IMR-90 (cell line): ENCODE measurements at regions not wholly inside any gene's neighbourhood (a gene's known extent, or its start where the extent isn't known, plus 50 kb on each side); places are given as distances from the start of the nearest gene placed in this dataset.

ENCODE experiments used
- ATAC-seq: fragments of 200-7000 bp; cut with Tn5 transposase; 2 replicates; pipeline ENCODE4 v1.9.1; 2020; ENCODE audit warnings: low read depth, mild to moderate bottlenecking, moderate library complexity
- BruUV-seq: library from RNA; stranded (reverse); fragments of 400-500 nt; replicated peaks from 2 replicates; lab custom pipeline; 2021; lab: Mats Ljungman, UMichigan
- CTCF ChIA-PET: fragments of 300-600 bp; formaldehyde crosslinking; extraction: SDS; loops from one replicate; lab custom pipeline; 2021; ENCODE audit warnings: antibody characterized with exemption; lab: Yijun Ruan, JAX
- POLR2A ChIA-PET: fragments of 300-600 bp; sonication (Branson Sonifier 250); formaldehyde crosslinking; loops from one replicate; lab custom pipeline; 2022; ENCODE audit warnings: antibody characterized with exemption; ENCODE audit not compliant: unreplicated experiment; lab: Charles Lee
- DNase-seq: peaks from one replicate; pipeline ENCODE4 v3.0.0; 2013
- H2AFZ ChIP-seq: replicated peaks from 2 replicates; pipeline ENCODE3; 2013; ENCODE audit warnings: low read length, mild to moderate bottlenecking; ENCODE audit not compliant: poor library complexity
- H2AK5ac ChIP-seq: 2 replicates; pipeline ENCODE4 v1.6.1; 2013; ENCODE audit warnings: low read depth, low read length, inconsistent platforms
- H2AK9ac ChIP-seq: replicated peaks from 2 replicates; pipeline ENCODE3; 2013; ENCODE audit warnings: mild to moderate bottlenecking, low read depth, low read length, moderate library complexity; ENCODE audit not compliant: poor library complexity
- H2BK120ac ChIP-seq: 2 replicates; pipeline ENCODE4 v1.6.1; 2013; ENCODE audit warnings: low read depth, low read length, inconsistent platforms
- H2BK15ac ChIP-seq: 3 replicates; pipeline ENCODE4 v1.6.1; 2013; ENCODE audit warnings: low read depth, low read length, inconsistent platforms
- H2BK20ac ChIP-seq: 2 replicates; pipeline ENCODE4 v1.6.1; 2013; ENCODE audit warnings: low read depth, mild to moderate bottlenecking, inconsistent platforms, low read length, moderate library complexity
- H2BK5ac ChIP-seq: 2 replicates; pipeline ENCODE4 v1.6.1; 2013; ENCODE audit warnings: mild to moderate bottlenecking, low read depth, low read length, inconsistent platforms; ENCODE audit not compliant: poor library complexity, severe bottlenecking
- H3K14ac ChIP-seq: replicated peaks from 2 replicates; pipeline ENCODE4 v1.6.1; 2013; ENCODE audit warnings: low read depth, low read length, inconsistent platforms
- H3K18ac ChIP-seq: 2 replicates; pipeline ENCODE4 v1.6.1; 2013; ENCODE audit warnings: low read depth, low read length, control low read depth
- H3K23ac ChIP-seq: 2 replicates; pipeline ENCODE4 v1.6.1; 2013; ENCODE audit warnings: low read depth, low read length, inconsistent platforms
- H3K27ac ChIP-seq: 2 replicates; pipeline ENCODE4 v1.5.1; 2013; ENCODE audit warnings: mild to moderate bottlenecking, control low read depth, low read length; ENCODE audit not compliant: insufficient read depth
- H3K27me3 ChIP-seq: 2 replicates; pipeline ENCODE4 v1.6.1; 2013; ENCODE audit warnings: low read length; ENCODE audit not compliant: control insufficient read depth, insufficient read depth
- H3K36me3 ChIP-seq: 2 replicates; pipeline ENCODE4 v1.6.1; 2013; ENCODE audit warnings: low read length, mixed read lengths; ENCODE audit not compliant: control insufficient read depth, insufficient read depth
- H3K4ac ChIP-seq: 2 replicates; pipeline ENCODE4 v1.6.1; 2013; ENCODE audit warnings: low read depth, low read length, inconsistent platforms
- H3K4me1 ChIP-seq: 2 replicates; pipeline ENCODE4 v1.6.1; 2013; ENCODE audit warnings: low read length, mixed read lengths; ENCODE audit not compliant: control insufficient read depth, insufficient read depth
- H3K4me2 ChIP-seq: 2 replicates; pipeline ENCODE4 v1.6.1; 2013; ENCODE audit warnings: low read depth, mild to moderate bottlenecking, control low read depth, low read length, moderate library complexity
- H3K4me3 ChIP-seq: 2 replicates; pipeline ENCODE4 v1.5.1; 2013; ENCODE audit warnings: low read depth, mild to moderate bottlenecking, control low read depth, low read length, moderate library complexity; ENCODE audit not compliant: insufficient read depth
- H3K56ac ChIP-seq: 2 replicates; pipeline ENCODE4 v1.6.1; 2013; ENCODE audit warnings: low read length, inconsistent platforms; ENCODE audit not compliant: insufficient read depth; ENCODE audit errors: extremely low read depth
- H3K79me1 ChIP-seq, 2 experiments: 2 replicates each; pipeline ENCODE4 v1.6.1; 2013; ENCODE audit warnings: low read length in 2 of 2, inconsistent platforms in 1 of 2, low read depth in 1 of 2
- H3K9ac ChIP-seq: 2 replicates; pipeline ENCODE4 v1.6.1; 2013; ENCODE audit warnings: low read depth, low read length, control low read depth
- H3K9me1 ChIP-seq: 2 replicates; pipeline ENCODE4 v1.6.1; 2013; ENCODE audit warnings: low read length, inconsistent platforms; ENCODE audit not compliant: insufficient read depth
- H3K9me3 ChIP-seq: 2 replicates; pipeline ENCODE4 v1.6.1; 2013; ENCODE audit warnings: low read length; ENCODE audit not compliant: control insufficient read depth, insufficient read depth
- H4K20me1 ChIP-seq: 2 replicates; pipeline ENCODE4 v1.6.1; 2013; ENCODE audit warnings: low read length, inconsistent platforms; ENCODE audit not compliant: insufficient read depth
- H4K5ac ChIP-seq: 2 replicates; pipeline ENCODE4 v1.6.1; 2013; ENCODE audit warnings: mild to moderate bottlenecking, low read depth, low read length, control low read depth
- H4K8ac ChIP-seq, 2 experiments: 2 replicates each; pipeline ENCODE4 v1.6.1; 2013; ENCODE audit warnings: low read depth in 2 of 2, low read length in 2 of 2, control low read depth in 1 of 2, inconsistent platforms in 1 of 2
- H4K91ac ChIP-seq: 2 replicates; pipeline ENCODE4 v1.6.1; 2013; ENCODE audit warnings: low read depth, low read length, inconsistent platforms; ENCODE audit not compliant: insufficient read depth
- BHLHE40 ChIP-seq: fragments of 150-350 bp; IDR thresholded peaks from 2 replicates; pipeline ENCODE4 v1.6.1; 2016; ENCODE audit warnings: mild to moderate bottlenecking, low read depth, low read length
- CEBPB ChIP-seq: IDR thresholded peaks from 2 replicates; pipeline ENCODE4 v1.6.1; 2012; ENCODE audit warnings: low read depth, low read length, improper control_type of control experiment
- CHD1 ChIP-seq: IDR thresholded peaks from 2 replicates; pipeline ENCODE4 v1.6.1; 2012; ENCODE audit warnings: low read depth, low read length, improper control_type of control experiment
- ELK1 ChIP-seq: fragments of 150-350 bp; IDR thresholded peaks from 2 replicates; pipeline ENCODE4 v1.6.1; 2016; ENCODE audit warnings: low read depth, mild to moderate bottlenecking, low read length, moderate library complexity, borderline replicate concordance
- FOS ChIP-seq: fragments of 150-350 bp; IDR thresholded peaks from 2 replicates; pipeline ENCODE4 v1.6.1; 2016; ENCODE audit warnings: low read depth, low read length
- MAFK ChIP-seq: IDR thresholded peaks from 2 replicates; pipeline ENCODE4 v1.6.1; 2012; ENCODE audit warnings: low read depth, low read length, improper control_type of control experiment
- MAZ ChIP-seq: IDR thresholded peaks from 2 replicates; pipeline ENCODE4 v1.6.1; 2012; ENCODE audit warnings: low read depth, mild to moderate bottlenecking, low read length, improper control_type of control experiment, moderate library complexity, borderline replicate concordance
- MXI1 ChIP-seq: IDR thresholded peaks from 2 replicates; pipeline ENCODE4 v1.6.1; 2012; ENCODE audit warnings: low read depth, mild to moderate bottlenecking, low read length, moderate library complexity, borderline replicate concordance
- NFE2L2 ChIP-seq: fragments of 150-350 bp; IDR thresholded peaks from 2 replicates; pipeline ENCODE4 v1.6.1; 2016; ENCODE audit warnings: low read depth, mild to moderate bottlenecking, low read length
- POLR2A ChIP-seq: IDR thresholded peaks from 2 replicates; pipeline ENCODE4 v1.6.1; 2012; ENCODE audit warnings: mild to moderate bottlenecking, low read depth, low read length
- RAD21 ChIP-seq: IDR thresholded peaks from 2 replicates; pipeline ENCODE4 v1.6.1; 2012; ENCODE audit warnings: low read length, improper control_type of control experiment
- RCOR1 ChIP-seq: IDR thresholded peaks from 2 replicates; pipeline ENCODE4 v1.6.1; 2012; ENCODE audit warnings: mild to moderate bottlenecking, low read length, improper control_type of control experiment; ENCODE audit not compliant: insufficient replicate concordance
- RFX5 ChIP-seq: IDR thresholded peaks from 2 replicates; pipeline ENCODE4 v1.8.0; 2012; ENCODE audit warnings: low read depth, mild to moderate bottlenecking, low read length, moderate library complexity
- SMC3 ChIP-seq: fragments of 150-350 bp; IDR thresholded peaks from 2 replicates; pipeline ENCODE4 v1.6.1; 2016; ENCODE audit warnings: low read depth, mild to moderate bottlenecking, antibody characterized with exemption, low read length, moderate library complexity
- WGBS, 2 experiments: methylation state at CpG; one replicate each; pipeline versions ENCODE4 v1.1.5 to v1.1.7; 2013; ENCODE audit warnings: missing lambda C conversion rate in 2 of 2; ENCODE audit not compliant: insufficient read length in 1 of 2; ENCODE audit errors: extremely low coverage in 2 of 2; 5-methylcytosine and 5-hydroxymethylcytosine counted together
- dilution Hi-C: fragments of 300-500 bp; cut with HindIII; formaldehyde crosslinking; loops from one replicate; pipeline ENCODE4 v1.14.3; 2018; ENCODE audit warnings: low sequenced_read_pairs; ENCODE audit not compliant: unreplicated experiment
- in situ Hi-C: fragments of 300-500 bp; cut with MboI; formaldehyde crosslinking; loops from 3 replicates; pipeline ENCODE4 v1.14.3; 2019; ENCODE audit warnings: low sequenced_read_pairs, inconsistent platforms, mixed read lengths
- intact Hi-C: fragments of 100-400 bp; cut with micrococcal nuclease; formaldehyde crosslinking; loops from 2 replicates; pipeline ENCODE4 v1.10.0; 2022
- TF ChIP-seq, protein P1 (sequence below): fragments of 150-350 bp; IDR thresholded peaks from 2 replicates; pipeline ENCODE4 v1.6.1; 2017; ENCODE audit warnings: mild to moderate bottlenecking, antibody characterized with exemption, low read length, low read depth
- TF ChIP-seq, protein P2 (sequence below): conservative IDR thresholded peaks from 2 replicates; pipeline ENCODE4 v1.5.1; 2012; ENCODE audit warnings: mild to moderate bottlenecking, low read depth, low read length, improper control_type of control experiment

GRCh38 chr11:86179646-86180064, 64.9 kb upstream of the EED start:
- Histone ChIP-seq H3K4ac (peak overlapping the region; percentile 56; the same call in 1 of the 2 replicates), H2AFZ (no peak overlapping the region), H4K91ac (0 out of 2 replicates have a peak overlapping the region, but pooled peaks have one; percentile 5), H2AK5ac (peak overlapping the region; percentile 78), H4K8ac (no peak overlapping the region), H3K9ac (no peak overlapping the region), H3K4me1 (peaks cover 21% of the 10 kb centered on the region), H3K9me3 (no peaks in the 10 kb centered on the region), H2AK9ac (no peak overlapping the region), H2BK20ac (no peak overlapping the region), H2BK5ac (peak overlapping the region; percentile 71), H3K4me2 (no peak overlapping the region), H3K4me3 (no peak overlapping the region), H3K9me1 (peaks cover 32% of the 10 kb centered on the region), H2BK15ac (no peak overlapping the region), H3K23ac (no peak overlapping the region), H3K36me3 (no peaks in the 10 kb centered on the region), H4K5ac (no peak overlapping the region; the same call in 1 of the 2 replicates), H3K27ac (no peak overlapping the region), H3K14ac (no peak overlapping the region), H3K79me1 (peaks cover 0 to 28% of the 10 kb centered on the region in 2 experiments; a peak in 2 of 4 replicates), H2BK120ac (no peak overlapping the region), H3K56ac (no peak overlapping the region), H3K27me3 (no peaks in the 10 kb centered on the region), H4K20me1 (no peaks in the 10 kb centered on the region; the same call in 1 of the 2 replicates), H3K18ac (no peak overlapping the region)
- intact Hi-C loops, result loop anchor here (1.0 kb wide), 1 partner anchor 113 kb away; no protein-coding TSS in a partner anchor
- ChIA-PET CTCF (interaction anchor here (1.0 kb wide), 1 partner anchor 14 kb away, joined by 3 read pairs; no protein-coding TSS in a partner anchor), POLR2A (no interaction called here)
- 60% methylated on average over 1 of the region's 5 CpGs; no CpG with 5 or more reads in 1 of the 2 experiments for WGBS, 2 experiments
- DNase-seq (no peak), ATAC-seq (no peak)
- dilution Hi-C loops, result no loop called here
- no peak for TF ChIP-seq MAZ
- no peak for TF ChIP-seq SMC3
- TF ChIP-seq NFE2L2, result no peak
- TF ChIP-seq RCOR1, result no peak
- TF ChIP-seq, protein P1, sequence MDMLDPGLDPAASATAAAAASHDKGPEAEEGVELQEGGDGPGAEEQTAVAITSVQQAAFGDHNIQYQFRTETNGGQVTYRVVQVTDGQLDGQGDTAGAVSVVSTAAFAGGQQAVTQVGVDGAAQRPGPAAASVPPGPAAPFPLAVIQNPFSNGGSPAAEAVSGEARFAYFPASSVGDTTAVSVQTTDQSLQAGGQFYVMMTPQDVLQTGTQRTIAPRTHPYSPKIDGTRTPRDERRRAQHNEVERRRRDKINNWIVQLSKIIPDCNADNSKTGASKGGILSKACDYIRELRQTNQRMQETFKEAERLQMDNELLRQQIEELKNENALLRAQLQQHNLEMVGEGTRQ, result no peak
- TF ChIP-seq RAD21, result no peak
- no peak for TF ChIP-seq ELK1
- TF ChIP-seq, protein P2, sequence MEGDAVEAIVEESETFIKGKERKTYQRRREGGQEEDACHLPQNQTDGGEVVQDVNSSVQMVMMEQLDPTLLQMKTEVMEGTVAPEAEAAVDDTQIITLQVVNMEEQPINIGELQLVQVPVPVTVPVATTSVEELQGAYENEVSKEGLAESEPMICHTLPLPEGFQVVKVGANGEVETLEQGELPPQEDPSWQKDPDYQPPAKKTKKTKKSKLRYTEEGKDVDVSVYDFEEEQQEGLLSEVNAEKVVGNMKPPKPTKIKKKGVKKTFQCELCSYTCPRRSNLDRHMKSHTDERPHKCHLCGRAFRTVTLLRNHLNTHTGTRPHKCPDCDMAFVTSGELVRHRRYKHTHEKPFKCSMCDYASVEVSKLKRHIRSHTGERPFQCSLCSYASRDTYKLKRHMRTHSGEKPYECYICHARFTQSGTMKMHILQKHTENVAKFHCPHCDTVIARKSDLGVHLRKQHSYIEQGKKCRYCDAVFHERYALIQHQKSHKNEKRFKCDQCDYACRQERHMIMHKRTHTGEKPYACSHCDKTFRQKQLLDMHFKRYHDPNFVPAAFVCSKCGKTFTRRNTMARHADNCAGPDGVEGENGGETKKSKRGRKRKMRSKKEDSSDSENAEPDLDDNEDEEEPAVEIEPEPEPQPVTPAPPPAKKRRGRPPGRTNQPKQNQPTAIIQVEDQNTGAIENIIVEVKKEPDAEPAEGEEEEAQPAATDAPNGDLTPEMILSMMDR, result no peak
- TF ChIP-seq MAFK, result no peak
- no peak for TF ChIP-seq RFX5
- TF ChIP-seq POLR2A, result no peak
- TF ChIP-seq BHLHE40, result no peak
- TF ChIP-seq CEBPB, result no peak
- TF ChIP-seq MXI1, result no peak
- no peak for TF ChIP-seq CHD1
- TF ChIP-seq FOS, result no peak
- BruUV-seq, result no TSS peak
- in situ Hi-C loops, result no loop called here
